ENCODE measurements at regions not wholly inside any gene's neighbourhood (a gene's known extent, or its start where the extent isn't known, plus 50 kb on each side); places are given as distances from the start of the nearest gene placed in this dataset.

- intact Hi-C loops (cut with micrococcal nuclease; ENCODE audit: unreplicated experiment) = no loop called here
- TF ChIP-seq SIN3A (IDR thresholded peaks at IDR 0.05; ENCODE audit: borderline replicate concordance, insufficient read depth, low read depth, low read length) = no peak
- TF ChIP-seq REST (IDR thresholded peaks at IDR 0.05; ENCODE audit: insufficient read depth in 1 of 2, low read depth in 2 of 2, low read length in 1 of 2) = no peak
- no peak for TF ChIP-seq TCF7L2 (IDR thresholded peaks at IDR 0.05; ENCODE audit: low read depth, low read length)
- TF ChIP-seq CTCF (IDR thresholded peaks at IDR 0.05) = no peak
- no peak for TF ChIP-seq POLR2AphosphoS5 (IDR thresholded peaks at IDR 0.05; ENCODE audit: low read depth, low read length)
These were observed 771.1 kb upstream of the ZEB2 start for GRCh38 chr2:145290986-145291385.

GRCh38 chr2:145289946-145290345, 770.0 kb upstream of the ZEB2 start:
- ATAC-seq (no peak), DNase-seq (ENCODE audit: low read depth, low spot score) (no peak)
- ChIA-PET POLR2A (no interaction called here), CTCF (no interaction called here)
- no peaks in the 10 kb centered on the region for H3K4me1 ChIP-seq (ENCODE audit: control insufficient read depth, insufficient read depth, low read length)
- H3K4me3 ChIP-seq (ENCODE audit: low read depth in 2 of 2, low read length in 2 of 2) = no peak overlapping the region
- no peak overlapping the region for H3K27ac ChIP-seq (ENCODE audit: low read length)
- in situ Hi-C loops (cut with HindIII; ENCODE audit: low pct_unique_long_range_greater_than_20kb, low sequenced_read_pairs) = no loop called here
- TF ChIP-seq SIN3A (IDR thresholded peaks at IDR 0.05; ENCODE audit: borderline replicate concordance, insufficient read depth, low read depth, low read length) (no peak), POLR2AphosphoS5 (IDR thresholded peaks at IDR 0.05; ENCODE audit: low read depth, low read length) (no peak), REST (IDR thresholded peaks at IDR 0.05; ENCODE audit: insufficient read depth in 1 of 2, low read depth in 2 of 2, low read length in 1 of 2) (no peak), TCF7L2 (IDR thresholded peaks at IDR 0.05; ENCODE audit: low read depth, low read length) (no peak), CTCF (IDR thresholded peaks at IDR 0.05) (no peak)
- BruUV-seq (replicated peaks) = no TSS peak
- H3K27me3 ChIP-seq (ENCODE audit: control insufficient read depth, insufficient read depth, low read length) = no peaks in the 10 kb centered on the region
- no peaks in the 10 kb centered on the region for H3K9me3 ChIP-seq (ENCODE audit: control insufficient read depth, insufficient read depth, low read depth, low read length)
- intact Hi-C loops (cut with micrococcal nuclease; ENCODE audit: unreplicated experiment) = no loop called here
- no peaks in the 10 kb centered on the region for H3K36me3 ChIP-seq (ENCODE audit: control insufficient read depth, insufficient read depth, low read length)

More at GRCh38 chr2:145290986-145291385, 771.1 kb upstream of the ZEB2 start:
- no peaks in the 10 kb centered on the region for H3K4me1 ChIP-seq (ENCODE audit: control insufficient read depth, insufficient read depth, low read length)
- DNase-seq (ENCODE audit: low read depth, low spot score) (no peak), ATAC-seq (no peak)
- no peak overlapping the region for H3K4me3 ChIP-seq (ENCODE audit: low read depth in 2 of 2, low read length in 2 of 2)
- in situ Hi-C loops (cut with HindIII; ENCODE audit: low pct_unique_long_range_greater_than_20kb, low sequenced_read_pairs) = no loop called here
- no peaks in the 10 kb centered on the region for H3K36me3 ChIP-seq (ENCODE audit: control insufficient read depth, insufficient read depth, low read length)
- POLR2A ChIA-PET = no interaction called here
- no peak overlapping the region for H3K27ac ChIP-seq (ENCODE audit: low read length)
- H3K9me3 ChIP-seq (ENCODE audit: control insufficient read depth, insufficient read depth, low read depth, low read length) = no peaks in the 10 kb centered on the region
- no peaks in the 10 kb centered on the region for H3K27me3 ChIP-seq (ENCODE audit: control insufficient read depth, insufficient read depth, low read length)
- BruUV-seq (replicated peaks) = no TSS peak
- CTCF ChIA-PET = no interaction called here
